ENCODE measurements at regions not wholly inside any gene's neighbourhood (a gene's known extent, or its start where the extent isn't known, plus 50 kb on each side); places are given as distances from the start of the nearest gene placed in this dataset.

DNA sequence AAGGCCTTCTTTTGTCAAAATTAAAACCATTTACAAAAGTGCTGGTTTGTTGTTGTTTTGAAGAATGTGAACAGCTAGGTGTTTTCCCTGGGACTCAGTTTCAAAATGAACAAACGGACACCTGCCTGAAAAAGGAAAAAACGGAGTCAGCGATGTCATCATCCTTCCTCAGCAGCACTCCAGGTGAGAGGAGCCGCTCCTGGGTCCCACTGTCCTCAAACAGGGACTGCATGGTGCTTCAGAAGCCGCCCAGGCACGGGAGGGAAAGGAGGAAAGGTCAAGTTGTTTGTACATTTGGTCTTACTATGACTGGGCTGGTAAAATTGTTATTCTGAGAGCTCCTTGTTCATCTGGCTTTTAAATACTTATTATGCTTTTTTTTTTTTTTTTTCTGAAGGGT lies 69.0 kb upstream of the ZSWIM6 start:
- no peaks in the 10 kb centered on the region for H3K36me3 ChIP-seq
- H3K27ac ChIP-seq: peak overlapping the region; percentile 16
- TF ChIP-seq, protein P1, sequence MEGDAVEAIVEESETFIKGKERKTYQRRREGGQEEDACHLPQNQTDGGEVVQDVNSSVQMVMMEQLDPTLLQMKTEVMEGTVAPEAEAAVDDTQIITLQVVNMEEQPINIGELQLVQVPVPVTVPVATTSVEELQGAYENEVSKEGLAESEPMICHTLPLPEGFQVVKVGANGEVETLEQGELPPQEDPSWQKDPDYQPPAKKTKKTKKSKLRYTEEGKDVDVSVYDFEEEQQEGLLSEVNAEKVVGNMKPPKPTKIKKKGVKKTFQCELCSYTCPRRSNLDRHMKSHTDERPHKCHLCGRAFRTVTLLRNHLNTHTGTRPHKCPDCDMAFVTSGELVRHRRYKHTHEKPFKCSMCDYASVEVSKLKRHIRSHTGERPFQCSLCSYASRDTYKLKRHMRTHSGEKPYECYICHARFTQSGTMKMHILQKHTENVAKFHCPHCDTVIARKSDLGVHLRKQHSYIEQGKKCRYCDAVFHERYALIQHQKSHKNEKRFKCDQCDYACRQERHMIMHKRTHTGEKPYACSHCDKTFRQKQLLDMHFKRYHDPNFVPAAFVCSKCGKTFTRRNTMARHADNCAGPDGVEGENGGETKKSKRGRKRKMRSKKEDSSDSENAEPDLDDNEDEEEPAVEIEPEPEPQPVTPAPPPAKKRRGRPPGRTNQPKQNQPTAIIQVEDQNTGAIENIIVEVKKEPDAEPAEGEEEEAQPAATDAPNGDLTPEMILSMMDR (IDR thresholded peaks at IDR 0.05): no peak
- ATAC-seq (peak; percentile 86 to 92), DNase-seq (peak; percentile 61)
- intact Hi-C loops (cut with DNase I): no loop called here
- H3K27me3 ChIP-seq (ENCODE audit: low read depth): no peaks in the 10 kb centered on the region
- H3K9me3 ChIP-seq: no peaks in the 10 kb centered on the region
- H3K4me1 ChIP-seq: peaks cover 29% of the 10 kb centered on the region
- H3K4me3 ChIP-seq: no peak overlapping the region

DNA sequence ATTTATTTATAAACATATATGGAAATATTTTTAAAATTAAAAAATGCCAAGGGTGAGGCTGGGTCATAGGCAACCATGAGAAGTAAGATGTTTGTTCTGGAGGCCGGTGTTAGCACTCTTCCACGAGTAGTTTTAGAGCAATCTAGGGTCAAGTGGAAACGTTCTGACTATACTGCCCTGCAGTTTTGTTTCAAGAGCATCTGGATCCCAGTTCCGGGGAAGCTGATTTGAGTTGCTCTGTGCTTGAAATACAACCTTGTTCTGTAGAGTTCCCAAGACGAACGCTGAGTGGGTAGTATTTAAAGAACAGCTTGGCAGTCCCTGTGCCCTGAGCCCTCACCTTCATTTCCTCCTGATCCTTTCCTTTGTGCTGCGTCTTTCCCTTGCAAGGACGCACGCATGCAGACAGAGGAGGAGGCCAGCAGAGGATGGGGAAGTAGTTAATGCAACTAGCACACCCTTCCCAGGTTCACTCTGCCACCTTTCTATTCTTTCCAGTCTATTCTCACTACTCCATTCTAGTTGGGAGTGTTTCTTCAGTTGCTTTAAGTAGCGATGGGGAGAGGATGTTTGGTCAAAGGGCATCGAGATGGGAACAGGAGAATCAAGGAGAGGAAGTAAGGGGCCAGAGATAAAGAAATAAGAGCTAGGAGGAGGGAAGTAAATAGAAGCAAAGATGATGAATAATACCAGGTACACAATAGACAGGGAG lies 68.3 kb upstream of the ZSWIM6 start:
- Histone ChIP-seq H3K4me1 (peaks cover 29% of the 10 kb centered on the region), H3K27ac (peak overlapping the region; percentile 46), H3K36me3 (no peaks in the 10 kb centered on the region), H3K27me3 (ENCODE audit: low read depth) (no peaks in the 10 kb centered on the region), H3K4me3 (no peak overlapping the region), H3K9me3 (no peaks in the 10 kb centered on the region)
- TF ChIP-seq, protein P1 (IDR thresholded peaks at IDR 0.05): no peak
- intact Hi-C loops (cut with DNase I): no loop called here
- no peak for DNase-seq
- peak; percentile 87 to 89 for ATAC-seq

DNA sequence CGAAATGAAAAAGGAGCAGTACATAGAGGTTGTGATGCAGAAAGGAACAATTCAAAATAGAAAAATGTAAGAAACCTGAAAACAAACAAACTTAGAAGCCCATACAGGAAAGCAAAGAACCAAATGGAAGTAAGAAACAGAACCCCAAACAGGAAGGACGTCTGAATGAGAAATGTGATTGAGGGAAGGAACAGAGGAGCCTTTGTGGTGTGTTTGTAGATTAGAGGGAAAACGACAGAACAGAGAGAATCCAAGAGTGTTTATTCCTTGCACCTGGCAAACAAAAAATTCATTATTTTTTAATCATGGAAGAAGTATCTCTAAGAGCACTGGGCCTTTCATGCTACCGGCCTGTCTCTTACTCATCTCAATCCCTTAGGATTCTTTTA lies 67.8 kb upstream of the ZSWIM6 start:
- H3K9me3 ChIP-seq: no peaks in the 10 kb centered on the region
- peak overlapping the region; percentile 46 for H3K27ac ChIP-seq
- H3K4me3 ChIP-seq: no peak overlapping the region
- H3K36me3 ChIP-seq: no peaks in the 10 kb centered on the region
- DNase-seq (no peak), ATAC-seq (no peak)
- intact Hi-C loops (cut with DNase I): no loop called here
- TF ChIP-seq, protein P1 (IDR thresholded peaks at IDR 0.05): no peak
- H3K27me3 ChIP-seq (ENCODE audit: low read depth): no peaks in the 10 kb centered on the region
- peaks cover 29% of the 10 kb centered on the region for H3K4me1 ChIP-seq

DNA sequence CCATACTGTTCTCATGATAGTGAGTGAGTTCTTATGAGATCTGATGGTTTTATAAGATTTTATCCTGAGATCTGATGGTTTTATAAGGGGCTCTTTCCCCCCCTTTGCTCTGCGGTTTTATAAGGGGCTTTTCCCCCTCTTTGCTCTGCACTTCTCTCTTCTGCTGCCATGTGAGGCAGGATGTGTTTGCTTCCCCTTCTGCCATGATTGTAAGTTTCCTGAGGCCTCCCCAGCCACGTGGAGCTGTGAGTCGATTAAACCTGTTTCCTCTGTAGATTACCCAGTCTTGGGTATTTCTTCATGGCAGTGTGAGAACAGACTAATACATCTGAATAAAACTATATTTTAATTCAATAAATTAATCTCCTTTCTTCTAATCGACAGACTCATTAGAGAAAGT lies 64.9 kb upstream of the ZSWIM6 start:
- intact Hi-C loops (cut with DNase I): no loop called here
- Histone ChIP-seq H3K36me3 (no peaks in the 10 kb centered on the region), H3K27ac (no peak overlapping the region), H3K27me3 (ENCODE audit: low read depth) (no peaks in the 10 kb centered on the region), H3K4me1 (peaks cover 22% of the 10 kb centered on the region), H3K9me3 (no peaks in the 10 kb centered on the region), H3K4me3 (no peak overlapping the region)
- TF ChIP-seq, protein P1 (IDR thresholded peaks at IDR 0.05): no peak
- DNase-seq (no peak), ATAC-seq (no peak)

DNA sequence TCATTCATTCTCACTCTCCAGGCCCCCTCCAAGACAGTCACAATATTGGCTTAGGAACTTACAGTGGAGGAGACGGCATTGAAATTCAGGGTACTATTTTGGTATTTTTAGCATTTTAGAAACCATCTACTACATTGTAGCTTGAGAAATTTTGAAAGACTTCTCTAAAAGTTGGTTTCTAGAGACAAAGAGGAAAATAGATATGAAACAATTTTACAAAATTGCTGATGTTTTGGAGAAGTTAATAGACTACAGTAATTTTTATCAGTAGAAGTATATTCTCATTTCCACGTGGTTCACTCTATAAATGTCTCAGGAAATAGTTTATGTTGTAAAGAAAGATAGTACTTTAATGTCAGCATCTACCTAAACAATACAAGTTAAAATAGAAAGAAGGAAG lies 63.2 kb upstream of the ZSWIM6 start:
- TF ChIP-seq, protein P1 (IDR thresholded peaks at IDR 0.05): no peak

More for the DNA sequence above, 63.2 kb upstream of the ZSWIM6 start:
- intact Hi-C loops (cut with DNase I): no loop called here
- Histone ChIP-seq H3K27ac (no peak overlapping the region), H3K36me3 (no peaks in the 10 kb centered on the region), H3K27me3 (ENCODE audit: low read depth) (no peaks in the 10 kb centered on the region), H3K9me3 (no peaks in the 10 kb centered on the region), H3K4me3 (no peak overlapping the region), H3K4me1 (peaks cover 10% of the 10 kb centered on the region)
- DNase-seq: no peak
- ATAC-seq: no peak
